ENCODE measurements at regions not wholly inside any gene's neighbourhood (a gene's known extent, or its start where the extent isn't known, plus 50 kb on each side); places are given as distances from the start of the nearest gene placed in this dataset.

GRCh38 chr5:1724822-1725602, 74.6 kb downstream of the MRPL36 start:
- DNase-seq, result no peak
- intact Hi-C loops (cut with micrococcal nuclease), result no loop called here
- H3K4me3 ChIP-seq (ENCODE audit: control extremely low read depth in 1 of 5, extremely low read depth in 1 of 5, insufficient read depth in 1 of 5, low read depth in 2 of 5, low read length in 4 of 5), result no peak overlapping the region
- H3K4me2 ChIP-seq (replicated peaks; ENCODE audit: low read depth, low read length, poor library complexity, severe bottlenecking), result no peak overlapping the region
- CTCF ChIA-PET, result no interaction called here
- H3K9me3 ChIP-seq (ENCODE audit: control extremely low read depth in 1 of 3, control insufficient read depth in 2 of 3, insufficient read depth in 1 of 3, low read length in 2 of 3), result peaks cover 0 to 12% (median 0%) of the 10 kb centered on the region in 3 donors
- no peaks in the 10 kb centered on the region for H3K4me1 ChIP-seq (ENCODE audit: control insufficient read depth in 2 of 2, insufficient read depth in 2 of 2, low read length in 2 of 2)
- H3K27me3 ChIP-seq (replicated peaks in 1 of 4; ENCODE audit: control extremely low read depth in 1 of 4, control insufficient read depth in 3 of 4, insufficient read depth in 4 of 4, low read length in 3 of 4), result peaks cover 0 to 15% (median 0%) of the 10 kb centered on the region in 4 experiments
- Mint-ChIP-seq H3K9me3 (ENCODE audit: insufficient read depth) (peaks cover 2% of the 10 kb centered on the region), H3K4me3 (no peak overlapping the region), H3K27me3 (peaks cover 15% of the 10 kb centered on the region), H3K27ac (no peak overlapping the region), H3K4me1 (no peaks in the 10 kb centered on the region)
- POLR2A ChIA-PET, result no interaction called here
- H2AFZ ChIP-seq (ENCODE audit: insufficient read depth, low read depth, low read length, poor library complexity, severe bottlenecking), result no peak overlapping the region
- ATAC-seq (ENCODE audit: low read depth), result no peak
- 45% methylated on average over 39 of the region's 41 CpGs for WGBS (ENCODE audit: insufficient coverage)
- H3K36me3 ChIP-seq (replicated peaks in 1 of 2; ENCODE audit: control extremely low read depth in 1 of 2, control insufficient read depth in 1 of 2, extremely low read depth in 1 of 2, insufficient read depth in 2 of 2, low read length in 1 of 2), result no peaks in the 10 kb centered on the region
- TF ChIP-seq EZH2 (IDR thresholded peaks at IDR 0.05; ENCODE audit: borderline replicate concordance, insufficient read depth, low read depth, low read length, poor library complexity, severe bottlenecking), result no peak
- no peak for TF ChIP-seq CTCF (IDR thresholded peaks at IDR 0.05)
- H3K9ac ChIP-seq (ENCODE audit: low read length), result no peak overlapping the region
- H3K79me2 ChIP-seq (ENCODE audit: control insufficient read depth, insufficient read depth, low read length), result no peaks in the 10 kb centered on the region
- H3K27ac ChIP-seq (ENCODE audit: low read length in 2 of 2), result no peak overlapping the region
- H4K20me1 ChIP-seq (ENCODE audit: control insufficient read depth, insufficient read depth, low read length, poor library complexity, severe bottlenecking), result no peaks in the 10 kb centered on the region

- H3K27me3 Mint-ChIP-seq, result peaks cover 15% of the 10 kb centered on the region
- ATAC-seq (ENCODE audit: low read depth), result no peak
These were observed 75.4 kb downstream of the MRPL36 start for GRCh38 chr5:1723957-1724821.

More at GRCh38 chr5:1723957-1724821, 75.4 kb downstream of the MRPL36 start:
- Histone ChIP-seq H3K36me3 (replicated peaks in 1 of 2; ENCODE audit: control extremely low read depth in 1 of 2, control insufficient read depth in 1 of 2, extremely low read depth in 1 of 2, insufficient read depth in 2 of 2, low read length in 1 of 2) (no peaks in the 10 kb centered on the region), H3K4me1 (ENCODE audit: control insufficient read depth in 2 of 2, insufficient read depth in 2 of 2, low read length in 2 of 2) (no peaks in the 10 kb centered on the region), H3K4me3 (ENCODE audit: control extremely low read depth in 1 of 5, extremely low read depth in 1 of 5, insufficient read depth in 1 of 5, low read depth in 2 of 5, low read length in 4 of 5) (no peak overlapping the region), H3K9ac (ENCODE audit: low read length) (no peak overlapping the region), H3K4me2 (replicated peaks; ENCODE audit: low read depth, low read length, poor library complexity, severe bottlenecking) (no peak overlapping the region), H3K79me2 (ENCODE audit: control insufficient read depth, insufficient read depth, low read length) (no peaks in the 10 kb centered on the region), H4K20me1 (ENCODE audit: control insufficient read depth, insufficient read depth, low read length, poor library complexity, severe bottlenecking) (no peaks in the 10 kb centered on the region), H3K27me3 (replicated peaks in 1 of 4; ENCODE audit: control extremely low read depth in 1 of 4, control insufficient read depth in 3 of 4, insufficient read depth in 4 of 4, low read length in 3 of 4) (peaks cover 0 to 15% (median 0%) of the 10 kb centered on the region in 4 experiments), H3K9me3 (ENCODE audit: control extremely low read depth in 1 of 3, control insufficient read depth in 2 of 3, insufficient read depth in 1 of 3, low read length in 2 of 3) (peaks cover 3 to 12% (median 4%) of the 10 kb centered on the region in 3 donors), H2AFZ (ENCODE audit: insufficient read depth, low read depth, low read length, poor library complexity, severe bottlenecking) (no peak overlapping the region), H3K27ac (ENCODE audit: low read length in 2 of 2) (no peak overlapping the region)
- Mint-ChIP-seq H3K4me3 (no peak overlapping the region), H3K9me3 (ENCODE audit: insufficient read depth) (peaks cover 9% of the 10 kb centered on the region), H3K27ac (no peak overlapping the region), H3K4me1 (no peaks in the 10 kb centered on the region)
- no peak for DNase-seq
- ChIA-PET CTCF (no interaction called here), POLR2A (no interaction called here)
- intact Hi-C loops (cut with micrococcal nuclease), result no loop called here
- 89% methylated on average over 18 of the region's 21 CpGs for WGBS (ENCODE audit: insufficient coverage)
- no peak for TF ChIP-seq EZH2 (IDR thresholded peaks at IDR 0.05; ENCODE audit: borderline replicate concordance, insufficient read depth, low read depth, low read length, poor library complexity, severe bottlenecking)
- no peak for TF ChIP-seq CTCF (IDR thresholded peaks at IDR 0.05)
